ENCODE measurements at regions not wholly inside any gene's neighbourhood (a gene's known extent, or its start where the extent isn't known, plus 50 kb on each side); places are given as distances from the start of the nearest gene placed in this dataset.

DNA sequence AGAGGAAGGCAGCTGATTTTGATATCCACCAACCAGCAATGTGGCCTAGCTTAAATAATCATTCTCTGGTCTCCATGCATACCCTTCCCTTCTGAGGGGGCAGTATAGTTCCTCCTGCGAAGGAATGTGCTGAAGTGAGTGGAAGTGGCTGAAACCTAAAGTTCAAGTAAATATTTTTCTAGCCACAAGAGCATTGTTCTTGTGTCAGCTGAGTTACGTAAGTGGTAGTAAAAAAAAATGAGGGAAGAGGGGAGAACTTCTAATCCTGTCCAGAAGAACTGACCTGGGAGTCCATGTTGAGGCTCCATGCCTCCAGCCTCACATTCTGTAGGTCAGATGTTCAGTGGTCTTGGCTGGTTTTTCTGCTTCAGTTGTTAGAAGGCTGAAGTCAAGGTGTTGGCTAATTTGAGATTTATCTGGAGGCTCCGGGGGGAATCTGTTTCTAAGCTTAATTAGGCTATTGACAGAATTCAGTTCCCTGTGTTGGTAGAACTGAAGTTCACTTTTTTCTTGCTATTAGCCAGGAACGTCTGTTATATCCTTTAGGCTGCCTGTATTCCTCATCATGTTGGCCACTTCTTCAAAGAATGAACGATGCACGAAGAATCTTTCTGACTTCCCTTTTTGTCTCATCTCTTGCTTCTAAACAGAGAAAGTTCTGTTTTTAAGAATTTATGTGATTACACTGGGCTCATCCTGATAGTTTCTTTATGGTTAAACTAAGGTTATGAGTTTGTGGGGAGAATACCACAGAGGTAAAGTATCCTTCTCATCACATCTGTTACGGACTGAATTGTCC lies 207.1 kb upstream of the PRSS16 start:
- Histone ChIP-seq H3T11ph (ENCODE audit: low read length) (no peak overlapping the region), H3K79me1 (ENCODE audit: insufficient read depth, low read depth, low read length, poor library complexity, severe bottlenecking) (no peaks in the 10 kb centered on the region), H3K79me2 (ENCODE audit: insufficient read depth, low read length) (no peaks in the 10 kb centered on the region), H3K23me2 (ENCODE audit: insufficient read length, low read depth, low read length, poor library complexity, severe bottlenecking) (no peaks in the 10 kb centered on the region), H3K14ac (ENCODE audit: insufficient read depth, low read length) (no peak overlapping the region), H2BK120ac (ENCODE audit: low read depth, low read length, poor library complexity, severe bottlenecking) (no peak overlapping the region), H2BK15ac (ENCODE audit: low read depth, low read length) (no peak overlapping the region), H2BK20ac (ENCODE audit: low read depth, low read length, poor library complexity, severe bottlenecking) (no peak overlapping the region), H2AK5ac (ENCODE audit: insufficient read length, low read length) (no peak overlapping the region), H4K8ac (replicated peaks; ENCODE audit: insufficient read length, low read depth, low read length) (no peak overlapping the region), H4K5ac (ENCODE audit: insufficient read length, low read depth, low read length) (no peak overlapping the region), H3K56ac (ENCODE audit: insufficient read length, low read depth, low read length) (no peak overlapping the region), H3K9me3 (ENCODE audit: control insufficient read depth, low read depth, low read length) (no peaks in the 10 kb centered on the region), H2BK5ac (ENCODE audit: insufficient read length, low read length) (no peak overlapping the region), H3K9ac (ENCODE audit: extremely low read depth, insufficient read length, low read length) (no peak overlapping the region), H3K27me3 (ENCODE audit: insufficient read depth, low read length) (no peaks in the 10 kb centered on the region), H3K4ac (ENCODE audit: low read depth, low read length) (no peak overlapping the region), H3K23ac (ENCODE audit: insufficient read length, low read depth, low read length) (no peak overlapping the region), H4K20me1 (ENCODE audit: control insufficient read depth, insufficient read depth, insufficient read length) (no peaks in the 10 kb centered on the region), H4K91ac (ENCODE audit: insufficient read length, low read depth, low read length) (no peak overlapping the region), H3K27ac (ENCODE audit: insufficient read length, low read depth, low read length) (no peak overlapping the region), H3K4me2 (ENCODE audit: insufficient read depth, insufficient read length, low read length) (no peak overlapping the region), H3K18ac (ENCODE audit: insufficient read length, low read depth, low read length) (no peak overlapping the region), H2AFZ (ENCODE audit: low read length) (no peak overlapping the region), H3K4me1 (ENCODE audit: insufficient read depth, low read length) (no peaks in the 10 kb centered on the region; the same call in 1 of the 2 replicates), H2BK12ac (ENCODE audit: insufficient read length, low read depth, low read length) (no peak overlapping the region)
- DNase-seq = no peak
- no peaks in the 10 kb centered on the region for H3K36me3 Mint-ChIP-seq (ENCODE audit: insufficient read depth in 1 of 3, low read depth in 3 of 3)
- WGBS (ENCODE audit: extremely low coverage, insufficient read length, low lambda C conversion rate) = no CpG with 5 or more reads among the region's 7 CpGs
- peaks cover 2 to 3% of the 10 kb centered on the region in 2 experiments; a peak in 1 of 5 replicates for H3K9me3 Mint-ChIP-seq
- peaks cover 4 to 5% of the 10 kb centered on the region in 2 experiments for H3K4me1 Mint-ChIP-seq
- peaks cover 3% of the 10 kb centered on the region; the same call in 1 of the 2 replicates for H3K27me3 Mint-ChIP-seq (ENCODE audit: low read depth)
- H3K27ac Mint-ChIP-seq = no peak overlapping the region
- TF ChIP-seq, protein P1, sequence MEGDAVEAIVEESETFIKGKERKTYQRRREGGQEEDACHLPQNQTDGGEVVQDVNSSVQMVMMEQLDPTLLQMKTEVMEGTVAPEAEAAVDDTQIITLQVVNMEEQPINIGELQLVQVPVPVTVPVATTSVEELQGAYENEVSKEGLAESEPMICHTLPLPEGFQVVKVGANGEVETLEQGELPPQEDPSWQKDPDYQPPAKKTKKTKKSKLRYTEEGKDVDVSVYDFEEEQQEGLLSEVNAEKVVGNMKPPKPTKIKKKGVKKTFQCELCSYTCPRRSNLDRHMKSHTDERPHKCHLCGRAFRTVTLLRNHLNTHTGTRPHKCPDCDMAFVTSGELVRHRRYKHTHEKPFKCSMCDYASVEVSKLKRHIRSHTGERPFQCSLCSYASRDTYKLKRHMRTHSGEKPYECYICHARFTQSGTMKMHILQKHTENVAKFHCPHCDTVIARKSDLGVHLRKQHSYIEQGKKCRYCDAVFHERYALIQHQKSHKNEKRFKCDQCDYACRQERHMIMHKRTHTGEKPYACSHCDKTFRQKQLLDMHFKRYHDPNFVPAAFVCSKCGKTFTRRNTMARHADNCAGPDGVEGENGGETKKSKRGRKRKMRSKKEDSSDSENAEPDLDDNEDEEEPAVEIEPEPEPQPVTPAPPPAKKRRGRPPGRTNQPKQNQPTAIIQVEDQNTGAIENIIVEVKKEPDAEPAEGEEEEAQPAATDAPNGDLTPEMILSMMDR (conservative IDR thresholded peaks at IDR 0.05) = no peak
- H3K4me3 Mint-ChIP-seq = no peak overlapping the region
